Stimulated activated memory B cell treated with anti-CD40 and anti-IgM and Interleukin-4, amounts not matched to agents 10 μg/mL and 1 μg/mL and 100 μg/mL, for 72 hours (primary cell): ENCODE measurements at regions not wholly inside any gene's neighbourhood (a gene's known extent, or its start where the extent isn't known, plus 50 kb on each side); places are given as distances from the start of the nearest gene placed in this dataset.
"Not testable (repeated sequence)": the region's sequence is repeated elsewhere in the genome, so short reads cannot be mapped to it uniquely, and the experiment has no call there.

Experiments used
- ATAC-seq: fragments of 150-1000 bp; cut with Tn5 transposase; 2 replicates; pipeline ENCODE4 v1.10.0; 2021
- H3K27ac Mint-ChIP-seq: one replicate; pipeline ENCODE4 v1.8.0; 2022; ENCODE audit warnings: mild to moderate bottlenecking, mixed read lengths
- H3K27me3 Mint-ChIP-seq: one replicate; pipeline ENCODE4 v1.8.0; 2022; ENCODE audit warnings: mixed read lengths
- H3K36me3 Mint-ChIP-seq: one replicate; pipeline ENCODE4 v1.8.0; 2022; ENCODE audit warnings: mixed read lengths
- H3K4me1 Mint-ChIP-seq: one replicate; pipeline ENCODE4 v1.8.0; 2022; ENCODE audit warnings: mixed read lengths
- H3K4me3 Mint-ChIP-seq: one replicate; pipeline ENCODE4 v1.8.0; 2022; ENCODE audit warnings: mild to moderate bottlenecking, moderate library complexity, mixed read lengths
- H3K9me3 Mint-ChIP-seq: one replicate; pipeline ENCODE4 v1.8.0; 2022; ENCODE audit warnings: mixed read lengths

DNA sequence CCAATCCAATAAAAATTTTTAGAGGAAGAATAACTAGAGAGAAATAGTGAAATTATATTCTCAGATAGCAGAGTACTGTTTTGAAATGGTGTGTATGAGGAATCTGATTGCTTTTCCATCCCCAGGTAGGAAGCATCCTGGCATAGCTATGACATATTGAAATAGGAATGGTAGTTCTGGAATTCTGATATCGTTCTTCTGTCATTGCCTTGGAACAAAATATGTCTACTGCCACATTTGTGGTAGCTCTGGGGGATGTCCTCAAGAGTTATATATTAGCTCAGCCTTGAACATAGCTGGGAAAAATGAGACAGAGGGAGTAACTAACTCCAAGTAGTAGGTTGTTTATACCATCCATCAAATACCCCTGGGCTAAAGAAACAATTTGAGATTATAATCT, 950.7 kb downstream of the MCTP2 start:
- ATAC-seq: no peak
- H3K4me1 Mint-ChIP-seq: no peaks in the 10 kb centered on the region
- H3K36me3 Mint-ChIP-seq: no peaks in the 10 kb centered on the region
- peaks cover 10% of the 10 kb centered on the region for H3K9me3 Mint-ChIP-seq
- H3K27ac Mint-ChIP-seq: no peak overlapping the region
- no peaks in the 10 kb centered on the region for H3K27me3 Mint-ChIP-seq
- H3K4me3 Mint-ChIP-seq: no peak overlapping the region

DNA sequence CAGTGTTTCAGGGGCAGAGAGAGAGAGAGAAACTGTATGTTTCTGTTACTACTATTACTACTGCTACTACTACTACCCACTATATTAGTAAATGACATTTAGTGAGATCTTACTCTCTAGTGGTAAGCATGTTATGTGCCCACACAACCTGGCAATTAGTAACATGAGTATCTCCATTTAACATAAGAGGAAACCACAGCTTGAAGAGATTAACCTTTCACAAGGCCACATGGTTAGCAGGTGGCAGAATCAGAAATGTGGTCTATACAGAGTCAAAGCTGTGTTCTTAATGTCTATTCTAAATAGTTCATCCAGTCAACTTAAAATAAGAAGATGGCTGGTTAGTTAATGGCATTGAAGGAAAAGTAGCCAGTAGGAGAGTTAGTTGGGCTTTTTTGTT, 961.6 kb downstream of the MCTP2 start:
- Mint-ChIP-seq H3K4me1 (no peaks in the 10 kb centered on the region), H3K27me3 (no peaks in the 10 kb centered on the region), H3K4me3 (no peak overlapping the region), H3K27ac (no peak overlapping the region), H3K9me3 (peaks cover 6% of the 10 kb centered on the region), H3K36me3 (no peaks in the 10 kb centered on the region)
- ATAC-seq: no peak

- no peak for ATAC-seq
- Mint-ChIP-seq H3K27ac (no peak overlapping the region), H3K27me3 (no peaks in the 10 kb centered on the region), H3K4me1 (no peaks in the 10 kb centered on the region), H3K9me3 (peaks cover 4% of the 10 kb centered on the region), H3K36me3 (no peaks in the 10 kb centered on the region), H3K4me3 (no peak overlapping the region)
These were observed 963.4 kb downstream of the MCTP2 start for GRCh38 chr15:95194746-95195145.

DNA sequence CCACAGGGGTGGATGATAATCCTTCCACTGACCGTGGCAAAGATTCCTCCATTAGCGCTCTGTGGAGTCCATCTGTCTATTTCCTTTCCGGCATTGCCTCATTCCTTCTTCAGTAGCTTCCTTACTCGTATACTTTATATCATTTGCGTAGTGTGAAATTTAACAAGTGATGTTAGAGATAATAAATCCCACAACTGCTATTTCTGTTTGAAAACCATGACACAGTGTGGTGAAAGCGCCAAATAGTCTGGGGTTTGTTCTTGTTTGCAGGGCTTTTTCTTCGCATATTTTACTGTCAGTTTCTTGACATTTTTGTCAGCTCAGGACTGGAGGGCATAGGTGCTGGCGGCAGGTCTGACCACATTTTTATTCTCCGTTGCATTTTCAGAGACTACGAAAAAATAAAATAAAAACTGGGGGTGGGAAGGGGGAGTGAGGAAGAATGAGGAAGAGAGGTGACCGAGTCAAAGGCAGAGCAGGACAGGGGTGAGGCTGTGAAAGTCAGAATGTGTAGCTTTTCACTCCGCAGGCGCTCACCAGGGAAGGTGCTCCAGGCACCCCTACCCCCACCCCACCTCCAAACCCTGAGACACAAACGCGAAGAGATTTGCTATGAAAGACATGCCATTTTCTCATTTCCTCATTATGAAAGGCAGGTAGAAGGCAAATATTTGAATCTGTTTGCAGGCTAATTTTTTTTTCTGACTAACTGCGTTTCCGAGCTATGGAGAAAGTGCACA, 965.0 kb downstream of the MCTP2 start:
- H3K4me1 Mint-ChIP-seq: no peaks in the 10 kb centered on the region
- H3K27ac Mint-ChIP-seq: no peak overlapping the region
- no peak for ATAC-seq
- H3K27me3 Mint-ChIP-seq: no peaks in the 10 kb centered on the region
- H3K9me3 Mint-ChIP-seq: peaks cover 10% of the 10 kb centered on the region
- H3K36me3 Mint-ChIP-seq: no peaks in the 10 kb centered on the region
- no peak overlapping the region for H3K4me3 Mint-ChIP-seq

DNA sequence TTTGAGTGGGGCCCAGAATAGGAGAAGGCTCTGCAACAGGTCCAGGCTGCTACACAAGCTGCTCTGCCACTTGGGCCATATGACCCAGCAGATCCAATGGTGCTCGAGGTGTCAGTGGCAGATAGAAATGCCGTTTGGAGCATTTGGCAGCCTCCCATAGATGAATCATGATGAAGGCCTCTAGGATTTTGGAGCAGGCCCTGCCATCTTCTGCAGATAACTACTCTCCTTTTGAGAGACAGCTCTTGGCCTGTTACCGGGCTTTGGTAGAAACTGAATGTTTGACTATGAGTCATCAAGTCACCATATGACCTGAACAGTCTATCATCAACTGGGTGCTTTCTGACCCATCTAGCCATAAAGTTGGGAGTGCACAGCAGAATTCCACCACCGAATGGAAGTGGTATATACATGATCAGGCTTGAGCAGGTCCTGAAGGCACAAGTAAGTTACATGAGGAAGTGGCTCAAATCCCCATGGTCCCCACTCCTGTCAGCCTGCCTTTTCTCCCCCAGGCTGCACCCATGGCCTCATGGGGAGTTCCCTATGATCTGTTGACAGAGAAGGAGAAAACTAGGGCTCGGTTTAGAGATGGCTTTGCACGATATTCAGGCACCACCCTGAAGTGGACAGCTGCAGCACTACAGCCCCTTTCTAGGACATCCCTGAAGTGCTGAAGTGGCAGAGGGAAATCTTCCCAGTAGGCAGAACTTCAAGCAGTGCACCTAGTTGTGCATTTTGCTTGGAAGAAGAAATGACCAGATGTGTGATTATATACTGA, 971.4 kb downstream of the MCTP2 start:
- no peak for ATAC-seq
- Mint-ChIP-seq H3K27me3 (no peaks in the 10 kb centered on the region), H3K4me3 (no peak overlapping the region), H3K36me3 (no peaks in the 10 kb centered on the region), H3K4me1 (no peaks in the 10 kb centered on the region), H3K9me3 (peaks cover 19% of the 10 kb centered on the region), H3K27ac (no peak overlapping the region)

DNA sequence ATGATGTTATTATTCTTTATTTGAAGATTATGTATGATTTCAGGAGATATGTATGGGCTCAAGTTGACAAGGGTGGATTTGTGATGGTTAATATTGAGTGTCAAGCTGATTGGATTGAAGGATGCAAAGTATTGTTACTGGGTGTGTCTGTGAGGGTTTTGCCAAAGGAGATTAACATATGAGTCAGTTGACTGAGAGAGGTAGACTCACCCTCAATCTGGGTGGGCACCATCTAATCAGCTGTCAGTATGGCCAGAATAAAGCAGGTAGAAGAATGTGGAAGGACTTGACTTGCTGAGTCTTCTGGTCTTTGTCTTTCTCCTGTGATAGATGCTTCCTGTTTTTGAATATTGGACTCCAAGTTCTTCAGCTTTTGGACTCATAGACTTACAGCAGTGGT, 973.7 kb downstream of the MCTP2 start:
- no peak overlapping the region for H3K4me3 Mint-ChIP-seq
- peaks cover 17% of the 10 kb centered on the region for H3K9me3 Mint-ChIP-seq
- no peak for ATAC-seq
- H3K27me3 Mint-ChIP-seq: no peaks in the 10 kb centered on the region
- no peaks in the 10 kb centered on the region for H3K36me3 Mint-ChIP-seq
- no peak overlapping the region for H3K27ac Mint-ChIP-seq
- H3K4me1 Mint-ChIP-seq: no peaks in the 10 kb centered on the region

GRCh38 chr15:95205830-95206229, 974.5 kb downstream of the MCTP2 start:
- H3K27ac Mint-ChIP-seq, H3K27me3 Mint-ChIP-seq, ATAC-seq, H3K4me1 Mint-ChIP-seq, H3K36me3 Mint-ChIP-seq, H3K4me3 Mint-ChIP-seq: not testable (repeated sequence)
- H3K9me3 Mint-ChIP-seq: peaks cover 13% of the 10 kb centered on the region

DNA sequence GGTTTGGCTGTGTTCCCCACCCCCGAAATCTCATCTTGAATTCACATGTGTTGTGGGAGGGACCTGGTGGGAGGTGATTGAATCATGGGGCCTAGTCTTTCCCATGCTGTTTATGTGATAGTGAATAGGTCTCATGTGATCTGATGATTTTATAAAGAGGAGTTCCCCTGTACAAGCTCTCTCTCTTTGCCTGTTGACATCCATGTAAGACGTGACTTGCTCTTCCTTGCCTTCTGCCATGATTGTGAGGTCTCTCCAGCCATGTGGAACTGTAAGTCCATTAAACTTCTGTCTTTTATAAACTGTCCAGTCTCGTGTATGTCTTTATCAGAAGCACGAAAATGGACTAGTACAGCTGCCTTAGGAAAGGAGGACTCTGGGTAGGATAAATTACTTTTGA, 976.7 kb downstream of the MCTP2 start:
- Mint-ChIP-seq H3K9me3 (peaks cover 10% of the 10 kb centered on the region), H3K4me3 (no peak overlapping the region), H3K27me3 (no peaks in the 10 kb centered on the region), H3K36me3 (no peaks in the 10 kb centered on the region), H3K27ac (no peak overlapping the region), H3K4me1 (no peaks in the 10 kb centered on the region)
- no peak for ATAC-seq

DNA sequence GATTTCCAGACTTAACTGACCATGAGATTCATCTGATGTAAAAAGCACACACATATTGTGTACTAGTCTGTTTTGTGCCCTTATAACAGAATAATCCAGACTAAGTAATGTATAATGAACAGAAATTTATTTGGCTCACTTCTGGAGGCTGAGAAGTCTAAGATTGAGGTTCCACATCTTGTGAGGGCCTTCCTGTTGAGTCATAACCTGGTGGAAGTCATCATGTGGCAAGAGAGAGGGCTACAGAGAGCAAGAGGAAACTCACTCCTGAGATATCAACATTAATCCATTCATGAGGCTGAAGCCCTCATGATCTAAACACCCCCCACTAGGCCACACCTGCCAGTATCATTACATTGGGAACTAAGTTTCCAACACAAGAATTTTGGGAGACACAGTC, 977.6 kb downstream of the MCTP2 start:
- no peak overlapping the region for H3K4me3 Mint-ChIP-seq
- H3K36me3 Mint-ChIP-seq: no peaks in the 10 kb centered on the region
- H3K27me3 Mint-ChIP-seq: no peaks in the 10 kb centered on the region
- ATAC-seq: no peak
- no peaks in the 10 kb centered on the region for H3K4me1 Mint-ChIP-seq
- no peak overlapping the region for H3K27ac Mint-ChIP-seq
- H3K9me3 Mint-ChIP-seq: peaks cover 10% of the 10 kb centered on the region

- peaks cover 10% of the 10 kb centered on the region for H3K9me3 Mint-ChIP-seq
- H3K4me3 Mint-ChIP-seq: no peak overlapping the region
- H3K27me3 Mint-ChIP-seq: no peaks in the 10 kb centered on the region
- H3K4me1 Mint-ChIP-seq: no peaks in the 10 kb centered on the region
- no peak overlapping the region for H3K27ac Mint-ChIP-seq
- no peak for ATAC-seq
- H3K36me3 Mint-ChIP-seq: no peaks in the 10 kb centered on the region
These were observed 979.1 kb downstream of the MCTP2 start for GRCh38 chr15:95210436-95210981.

DNA sequence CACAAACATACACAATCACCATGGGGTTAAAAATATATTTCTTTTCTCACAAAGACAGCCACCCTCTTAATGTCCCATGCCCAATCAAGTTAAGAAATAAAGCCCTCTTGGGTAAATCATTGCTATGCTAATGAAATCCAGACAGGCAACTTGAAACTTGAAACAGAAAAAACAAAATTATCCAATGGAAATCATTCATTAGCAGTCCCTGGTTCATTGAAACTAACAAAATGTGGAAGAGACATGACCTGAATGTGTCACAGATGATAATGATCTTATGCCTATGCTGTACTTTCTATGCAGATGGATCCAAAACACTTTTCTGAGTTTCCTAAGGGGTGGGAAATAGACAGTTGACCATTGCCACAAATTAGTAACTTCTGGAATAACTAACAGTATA, 983.7 kb downstream of the MCTP2 start:
- no peak for ATAC-seq
- no peaks in the 10 kb centered on the region for H3K4me1 Mint-ChIP-seq
- H3K4me3 Mint-ChIP-seq: no peak overlapping the region
- H3K27me3 Mint-ChIP-seq: no peaks in the 10 kb centered on the region
- H3K27ac Mint-ChIP-seq: no peak overlapping the region
- no peaks in the 10 kb centered on the region for H3K36me3 Mint-ChIP-seq
- peaks cover 6% of the 10 kb centered on the region for H3K9me3 Mint-ChIP-seq

DNA sequence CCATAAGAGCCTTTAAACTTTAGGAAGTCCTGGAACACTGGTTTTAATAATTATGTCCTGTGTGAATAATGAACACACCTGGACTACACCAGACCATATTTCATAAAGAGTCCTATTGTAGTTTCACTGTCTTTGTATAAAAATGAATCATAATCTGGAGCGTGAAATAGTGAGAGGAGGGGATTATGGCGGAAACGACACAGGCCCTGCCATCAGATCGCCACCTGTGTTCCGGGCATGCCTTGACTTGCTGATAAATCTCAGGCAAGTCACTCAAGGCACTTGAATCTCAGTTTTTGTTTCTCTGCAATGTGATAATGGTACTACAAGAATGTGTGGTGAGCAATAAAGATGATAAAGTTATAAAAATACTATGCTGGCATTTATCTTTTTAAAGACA, 995.5 kb downstream of the MCTP2 start:
- no peak for ATAC-seq
- no peaks in the 10 kb centered on the region for H3K4me1 Mint-ChIP-seq
- H3K27ac Mint-ChIP-seq: no peak overlapping the region
- H3K27me3 Mint-ChIP-seq: no peaks in the 10 kb centered on the region
- no peak overlapping the region for H3K4me3 Mint-ChIP-seq
- no peaks in the 10 kb centered on the region for H3K36me3 Mint-ChIP-seq
- peaks cover 17% of the 10 kb centered on the region for H3K9me3 Mint-ChIP-seq

GRCh38 chr15:95227235-95227634, 995.9 kb downstream of the MCTP2 start:
- Mint-ChIP-seq H3K36me3 (no peaks in the 10 kb centered on the region), H3K9me3 (peaks cover 14% of the 10 kb centered on the region), H3K4me3 (no peak overlapping the region), H3K27ac (no peak overlapping the region), H3K4me1 (no peaks in the 10 kb centered on the region), H3K27me3 (no peaks in the 10 kb centered on the region)
- no peak for ATAC-seq

GRCh38 chr15:95228856-95229555, 997.6 kb downstream of the MCTP2 start:
- Mint-ChIP-seq H3K9me3 (peaks cover 14% of the 10 kb centered on the region), H3K36me3 (no peaks in the 10 kb centered on the region), H3K27me3 (no peaks in the 10 kb centered on the region), H3K27ac (no peak overlapping the region), H3K4me3 (no peak overlapping the region), H3K4me1 (no peaks in the 10 kb centered on the region)
- ATAC-seq: no peak

GRCh38 chr15:95235033-95235432, 1003.7 kb downstream of the MCTP2 start:
- no peaks in the 10 kb centered on the region for H3K36me3 Mint-ChIP-seq
- no peak overlapping the region for H3K27ac Mint-ChIP-seq
- no peak overlapping the region for H3K4me3 Mint-ChIP-seq
- no peak for ATAC-seq
- H3K27me3 Mint-ChIP-seq: no peaks in the 10 kb centered on the region
- H3K4me1 Mint-ChIP-seq: no peaks in the 10 kb centered on the region
- H3K9me3 Mint-ChIP-seq: peaks cover 21% of the 10 kb centered on the region
